ENCODE measurements at regions not wholly inside any gene's neighbourhood (a gene's known extent, or its start where the extent isn't known, plus 50 kb on each side); places are given as distances from the start of the nearest gene placed in this dataset.
"Not testable (repeated sequence)": the region's sequence is repeated elsewhere in the genome, so short reads cannot be mapped to it uniquely, and the experiment has no call there.

DNA sequence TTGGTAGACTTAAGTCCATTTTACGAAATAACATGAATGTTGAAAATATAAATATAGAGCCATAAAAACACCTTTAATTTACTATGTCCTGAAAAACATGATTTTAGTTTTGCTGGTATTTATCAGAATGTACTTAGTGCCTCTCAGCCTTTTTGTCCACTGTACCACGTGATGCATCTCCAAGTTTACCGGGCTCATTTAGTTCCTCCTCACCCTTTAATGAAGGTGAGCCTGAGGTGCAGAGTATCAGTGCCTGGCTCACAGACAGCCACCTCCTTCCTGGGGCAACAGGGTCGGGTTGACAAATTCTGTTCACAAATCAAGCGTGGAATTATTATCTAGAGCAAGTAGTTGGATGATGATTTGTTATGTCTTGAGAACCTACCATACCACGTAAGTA, 420.5 kb upstream of the MEIS1 start:
- no peak for DNase-seq

DNA sequence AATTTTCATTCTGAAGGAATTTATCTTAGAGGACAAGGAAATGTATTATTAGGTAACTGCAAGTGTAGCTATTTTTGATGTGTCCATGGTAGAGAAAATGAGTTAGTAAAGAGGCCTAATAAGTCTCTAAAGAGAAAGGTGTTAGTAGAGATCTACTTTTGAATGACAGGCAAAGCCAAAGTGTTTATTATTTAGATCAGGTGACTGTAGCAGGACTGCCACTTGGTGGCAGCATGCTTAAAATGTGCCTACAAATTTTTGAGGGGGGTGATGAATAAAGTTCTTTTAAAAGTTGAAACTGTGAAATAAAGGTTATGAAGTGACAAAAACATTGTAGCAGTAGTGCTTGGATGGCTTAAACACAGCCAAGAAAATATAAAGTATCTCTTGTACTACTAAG, 421.5 kb upstream of the MEIS1 start:
- no peak for DNase-seq

DNA sequence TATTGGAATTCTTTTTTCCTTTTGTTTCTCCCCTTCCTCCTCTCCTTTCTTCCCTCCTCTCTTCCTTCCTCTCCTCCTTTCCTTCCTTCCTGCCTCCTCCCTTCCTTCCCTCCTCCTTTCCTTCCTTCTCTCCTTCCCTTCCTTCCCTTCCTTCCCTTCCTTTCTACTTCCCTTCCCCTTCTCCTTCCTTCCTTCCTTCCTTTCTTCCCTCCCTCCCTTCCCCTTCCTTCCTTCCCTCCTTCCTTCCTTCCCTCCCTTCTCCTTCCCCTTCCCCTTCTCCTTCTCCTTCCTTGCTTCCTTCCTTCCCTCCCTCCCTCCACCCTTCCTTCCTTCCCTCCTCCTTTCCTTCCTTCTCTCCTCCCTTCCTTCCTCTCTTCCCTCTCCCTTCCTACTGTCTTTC, 431.0 kb upstream of the MEIS1 start:
- DNase-seq: no peak

GRCh38 chr2:66001538-66001937, 433.4 kb upstream of the MEIS1 start:
- DNase-seq: no peak

- no peak for DNase-seq
These were observed 434.0 kb upstream of the MEIS1 start for GRCh38 chr2:66000901-66001300.

- DNase-seq: no peak
These were observed 435.1 kb upstream of the MEIS1 start for GRCh38 chr2:65999796-66000195.

GRCh38 chr2:65999103-65999502, 435.8 kb upstream of the MEIS1 start:
- no peak for DNase-seq

GRCh38 chr2:65997961-65998360, 437.0 kb upstream of the MEIS1 start:
- DNase-seq: no peak

DNA sequence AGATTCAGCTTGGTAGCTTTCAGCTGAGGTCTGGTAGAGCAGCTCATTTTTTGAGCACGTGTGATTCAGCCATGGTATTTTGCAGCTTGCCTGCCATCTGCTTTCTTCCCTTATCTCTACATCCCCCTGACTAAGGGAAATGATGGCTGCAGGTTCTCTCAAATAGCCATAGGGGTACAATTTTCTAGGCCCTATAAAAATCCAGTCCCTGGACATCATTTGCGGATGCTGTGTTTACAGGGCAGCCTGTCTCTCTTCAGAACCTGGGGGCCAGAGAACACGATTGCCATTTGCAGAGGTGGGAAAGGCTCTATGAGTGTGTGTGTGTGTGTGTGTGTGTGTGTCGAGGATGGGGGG, 442.7 kb upstream of the MEIS1 start:
- no peak for DNase-seq

DNA sequence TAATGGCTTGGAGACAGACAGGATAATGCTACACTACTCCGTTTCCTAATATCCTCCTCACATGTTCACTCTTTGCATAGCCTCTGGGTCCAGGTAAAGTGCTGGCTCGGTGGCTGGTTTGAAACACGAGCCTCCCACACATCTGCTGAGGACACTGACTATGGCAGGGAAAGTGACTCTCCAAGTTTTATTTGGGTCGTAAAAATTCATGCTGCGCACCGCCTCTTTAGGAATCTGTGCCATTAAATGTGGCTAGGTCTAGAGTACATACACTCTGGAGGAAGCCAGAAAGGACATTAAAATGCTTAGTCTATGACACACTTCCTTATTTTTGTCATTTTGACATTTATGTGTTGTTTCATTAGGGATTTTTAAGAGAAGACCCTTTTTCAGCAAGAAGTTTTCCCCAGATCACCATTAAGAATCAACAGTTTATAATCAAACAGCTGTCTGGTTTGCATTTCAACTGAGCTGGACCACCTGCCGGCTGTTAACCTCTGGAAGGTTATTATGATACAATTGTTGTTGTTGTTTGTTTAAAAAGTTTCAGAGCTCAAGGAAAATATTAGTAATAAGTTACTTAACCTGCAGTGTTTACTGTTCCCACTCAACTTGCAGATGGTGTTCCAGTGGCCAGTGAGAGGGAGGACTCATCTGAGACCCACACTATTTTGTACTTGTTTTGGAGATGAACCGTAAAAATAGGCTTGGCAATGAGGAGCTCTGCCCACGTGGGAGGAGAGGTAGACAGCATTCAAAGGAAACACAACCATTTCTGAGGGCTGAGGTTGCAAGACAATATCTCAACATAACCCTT, 443.3 kb upstream of the MEIS1 start:
- DNase-seq: no peak

GRCh38 chr2:65985986-65986385, 448.9 kb upstream of the MEIS1 start:
- no peak for DNase-seq

DNA sequence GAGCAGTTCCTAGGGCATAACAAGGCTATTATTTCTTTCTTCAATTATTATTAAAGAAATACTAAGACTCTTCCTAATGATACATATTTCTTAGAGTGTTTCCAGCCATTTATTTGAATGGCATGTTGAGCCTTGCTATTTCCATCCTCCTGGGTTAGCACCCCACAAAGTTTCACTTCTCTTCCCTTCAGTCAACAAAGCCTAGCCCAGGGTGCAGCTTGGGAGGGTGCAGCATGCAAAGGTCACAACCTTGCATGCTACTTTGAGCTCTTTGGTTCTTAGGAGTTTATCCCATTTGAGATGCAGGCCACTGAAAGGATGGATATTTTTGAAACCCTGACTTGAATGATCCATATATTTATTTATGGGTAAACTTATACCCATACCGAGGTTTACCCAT, 454.4 kb upstream of the MEIS1 start:
- no peak for DNase-seq

DNA sequence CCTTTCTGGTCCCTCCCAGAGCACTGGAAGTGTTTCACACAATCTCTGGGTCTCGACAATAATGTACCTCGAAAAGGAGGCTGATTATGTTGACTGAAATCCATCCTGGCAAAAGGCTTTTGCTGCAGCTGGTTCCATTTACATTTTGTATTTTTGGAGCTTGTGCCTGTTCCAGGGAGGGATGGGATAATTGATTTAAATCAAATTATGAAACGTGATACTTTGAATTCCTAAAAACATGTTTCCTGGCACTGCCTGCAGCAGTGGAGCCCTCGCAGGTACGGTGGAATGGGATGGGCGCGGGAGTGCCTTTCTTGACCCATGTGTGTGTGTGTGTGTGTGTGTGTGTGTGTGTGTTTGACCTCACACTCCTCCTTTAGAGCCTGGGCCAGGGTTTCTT, 455.5 kb upstream of the MEIS1 start:
- DNase-seq: no peak

DNA sequence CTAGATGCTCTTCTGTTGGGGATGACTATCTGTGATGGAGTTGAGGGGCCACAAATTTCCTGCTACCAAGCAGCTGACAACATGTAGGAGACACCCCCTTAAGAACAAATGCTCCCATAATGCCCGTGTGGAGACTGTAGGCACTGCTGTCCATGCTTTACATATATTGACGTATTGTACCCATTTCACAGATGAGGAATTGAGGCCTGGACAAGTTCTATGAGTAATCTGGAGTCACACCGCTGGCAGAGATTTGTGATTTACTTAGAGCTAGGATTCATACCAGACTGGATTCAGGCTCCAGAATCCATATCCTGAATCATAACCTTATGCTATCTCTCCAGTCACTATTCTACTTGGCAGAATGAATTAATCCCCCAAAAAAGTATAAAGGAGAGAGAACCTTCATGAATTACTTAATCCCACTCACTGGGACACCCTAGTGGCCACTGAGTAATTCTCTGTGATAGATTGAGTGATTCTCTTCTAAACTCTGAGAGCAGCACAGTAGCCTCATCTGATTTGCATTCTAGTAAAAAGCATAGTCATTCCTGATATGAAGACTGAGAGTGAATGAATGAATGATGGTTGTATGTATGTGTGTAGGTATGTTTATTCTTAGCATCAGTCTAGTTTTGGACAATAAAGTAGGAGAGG, 460.7 kb upstream of the MEIS1 start:
- DNase-seq: no peak

DNA sequence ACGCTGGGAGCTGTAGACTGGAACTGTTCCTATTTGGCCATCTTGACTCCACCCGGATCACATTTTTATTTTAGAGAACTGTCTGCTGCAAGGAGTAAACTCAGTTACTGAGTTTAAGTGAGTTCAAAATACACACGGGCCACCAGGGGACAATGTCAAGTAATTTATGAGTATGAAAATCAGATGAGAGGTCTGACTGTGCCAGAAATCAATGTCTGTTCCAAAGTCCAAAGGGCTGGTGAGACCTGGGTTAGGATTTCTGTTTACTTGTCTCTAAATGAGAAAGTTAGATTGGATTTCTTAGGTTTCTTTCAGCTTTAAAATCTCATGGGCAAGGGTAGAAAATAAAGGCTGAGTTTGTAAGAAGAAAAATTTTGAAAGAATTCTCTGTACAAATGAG, 465.8 kb upstream of the MEIS1 start:
- DNase-seq: no peak

DNA sequence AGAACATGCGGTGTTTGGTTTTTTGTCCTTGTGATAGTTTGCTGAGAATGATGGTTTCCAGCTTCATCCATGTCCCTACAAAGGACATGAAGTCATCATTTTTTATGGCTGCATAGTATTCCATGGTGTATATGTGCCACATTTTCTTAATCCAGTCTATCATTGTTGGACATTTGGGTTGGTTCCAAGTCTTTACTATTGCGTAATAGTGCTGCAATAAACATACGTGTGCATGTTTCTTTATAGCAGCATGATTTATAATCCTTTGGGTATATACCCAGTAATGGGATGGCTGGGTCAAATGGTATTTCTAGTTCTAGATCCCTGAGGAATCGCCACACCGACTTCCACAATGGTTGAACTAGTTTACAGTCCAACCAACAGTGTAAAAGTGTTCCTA, 471.6 kb upstream of the MEIS1 start:
- not testable (repeated sequence) for DNase-seq

GRCh38 chr2:65960953-65961352, 474.0 kb upstream of the MEIS1 start:
- DNase-seq: no peak

GRCh38 chr2:65957886-65958285, 477.0 kb upstream of the MEIS1 start:
- no peak for DNase-seq

- DNase-seq: no peak
These were observed 477.5 kb upstream of the MEIS1 start for GRCh38 chr2:65957454-65957853.

DNA sequence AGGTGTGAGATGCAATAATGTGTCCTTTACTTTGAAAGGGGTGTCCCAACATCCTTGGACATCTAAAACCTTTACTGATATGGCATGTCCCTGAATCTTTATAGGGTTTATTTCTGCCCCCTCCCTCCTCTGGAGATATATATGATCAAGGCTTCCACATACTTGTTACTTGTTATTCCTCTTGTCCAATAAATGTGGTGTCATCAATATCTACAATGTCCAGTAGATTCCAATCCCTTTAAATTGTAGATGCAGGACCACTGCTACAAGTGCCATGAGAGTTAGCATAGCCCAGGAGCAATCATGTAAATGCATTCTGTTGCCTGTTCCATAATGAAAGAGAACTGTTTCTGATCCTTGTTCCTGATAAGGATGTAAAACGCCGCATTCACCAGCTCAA, 479.7 kb upstream of the MEIS1 start:
- DNase-seq: no peak

DNA sequence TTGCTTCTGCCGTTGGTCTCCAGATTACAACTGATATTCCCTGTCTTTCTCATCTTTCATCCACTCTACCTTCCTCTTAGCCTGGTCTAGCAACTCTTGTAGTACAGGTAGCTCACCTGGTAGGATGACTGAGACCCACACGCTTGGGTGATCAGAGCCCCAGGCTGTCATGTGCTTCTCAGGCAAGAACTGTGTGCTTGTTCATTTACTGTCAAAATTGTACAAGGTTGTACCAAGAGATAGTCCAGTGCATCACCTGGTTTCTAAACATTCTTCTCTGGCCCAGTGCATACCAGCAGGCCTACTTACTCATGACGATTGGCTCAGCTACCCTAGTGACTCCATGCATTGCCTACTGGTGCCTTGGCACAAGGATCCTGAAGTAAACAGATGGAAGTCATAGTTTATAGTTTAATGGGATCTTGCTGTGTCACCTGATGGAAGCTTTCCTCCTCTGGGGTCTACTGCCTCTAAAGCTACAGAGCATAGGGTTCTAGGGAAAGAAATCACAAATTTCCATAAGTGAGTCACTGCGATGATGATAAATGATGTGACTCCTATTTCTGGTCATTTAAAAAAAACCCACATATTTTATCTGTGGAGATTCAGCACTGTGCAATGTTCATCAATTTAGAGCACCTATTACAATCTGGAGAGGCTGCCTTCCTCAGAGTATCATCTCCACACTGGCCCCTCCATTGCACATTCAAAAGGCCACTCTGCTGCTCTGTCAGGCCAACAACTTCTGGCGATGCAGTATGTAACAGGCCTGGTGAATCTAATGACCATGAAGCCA, 481.8 kb upstream of the MEIS1 start:
- DNase-seq: no peak

- DNase-seq: no peak
These were observed 490.7 kb upstream of the MEIS1 start for GRCh38 chr2:65944213-65944612.

GRCh38 chr2:65943099-65943786, 491.7 kb upstream of the MEIS1 start:
- DNase-seq: no peak

Data from stimulated activated CD4-positive, alpha-beta T cell treated with anti-CD3 and anti-CD28 coated beads, Interleukin-2, amount 100 ng/mL, for 24 hours (primary cell).